HG03103 (cell line): ENCODE measurements at regions not wholly inside any gene's neighbourhood (a gene's known extent, or its start where the extent isn't known, plus 50 kb on each side); places are given as distances from the start of the nearest gene placed in this dataset.

Source experiments
- ATAC-seq: cut with Tn5 transposase; IDR thresholded peaks from one replicate; pipeline ENCODE4 v1.9.1; 2021; ENCODE audit warnings: low read depth; ENCODE audit not compliant: unreplicated experiment

GRCh38 chr11:45089251-45089650 lies 57.2 kb upstream of the PRDM11 start:
- no peak for ATAC-seq

DNA sequence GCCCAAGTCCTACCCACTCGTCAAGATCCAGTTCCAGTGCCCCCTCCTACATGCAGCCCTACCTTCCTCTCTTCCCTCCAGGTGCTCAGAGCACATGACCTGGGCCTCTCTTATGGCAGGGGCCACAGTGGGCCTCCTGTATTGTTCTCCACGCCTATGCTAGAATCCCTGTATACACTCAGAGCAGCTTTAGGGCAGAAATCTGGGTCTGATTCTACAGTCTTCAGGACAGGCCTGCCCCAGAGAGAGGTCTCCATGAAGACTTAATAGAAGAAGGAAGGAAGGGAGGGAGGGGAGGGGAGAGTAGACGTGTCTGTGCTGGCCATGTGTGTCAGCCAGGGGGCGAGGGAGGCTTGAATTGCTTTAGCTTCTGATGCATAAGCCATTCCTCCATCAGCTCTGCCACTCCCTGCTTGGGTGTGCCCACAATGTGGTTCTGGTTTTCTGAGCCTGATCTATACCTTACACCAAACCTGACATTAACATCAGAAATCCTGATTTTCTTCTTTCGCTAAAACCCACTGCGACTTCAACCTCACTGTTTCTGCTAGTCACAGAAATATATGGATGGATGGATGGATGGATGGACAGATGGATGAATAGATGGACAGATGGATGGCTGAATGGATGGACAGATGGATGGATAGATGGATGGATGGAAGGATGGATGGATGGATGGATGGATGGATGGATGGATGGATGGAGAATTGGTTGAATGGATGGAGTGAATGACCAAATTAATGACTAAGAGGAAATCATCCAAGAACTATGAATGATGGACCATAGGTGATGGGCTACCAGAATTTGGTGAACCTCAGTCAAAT lies 56.6 kb upstream of the PRDM11 start:
- no peak for ATAC-seq

- no peak for ATAC-seq
Measured at GRCh38 chr11:45090607-45091006, 55.8 kb upstream of the PRDM11 start.

DNA sequence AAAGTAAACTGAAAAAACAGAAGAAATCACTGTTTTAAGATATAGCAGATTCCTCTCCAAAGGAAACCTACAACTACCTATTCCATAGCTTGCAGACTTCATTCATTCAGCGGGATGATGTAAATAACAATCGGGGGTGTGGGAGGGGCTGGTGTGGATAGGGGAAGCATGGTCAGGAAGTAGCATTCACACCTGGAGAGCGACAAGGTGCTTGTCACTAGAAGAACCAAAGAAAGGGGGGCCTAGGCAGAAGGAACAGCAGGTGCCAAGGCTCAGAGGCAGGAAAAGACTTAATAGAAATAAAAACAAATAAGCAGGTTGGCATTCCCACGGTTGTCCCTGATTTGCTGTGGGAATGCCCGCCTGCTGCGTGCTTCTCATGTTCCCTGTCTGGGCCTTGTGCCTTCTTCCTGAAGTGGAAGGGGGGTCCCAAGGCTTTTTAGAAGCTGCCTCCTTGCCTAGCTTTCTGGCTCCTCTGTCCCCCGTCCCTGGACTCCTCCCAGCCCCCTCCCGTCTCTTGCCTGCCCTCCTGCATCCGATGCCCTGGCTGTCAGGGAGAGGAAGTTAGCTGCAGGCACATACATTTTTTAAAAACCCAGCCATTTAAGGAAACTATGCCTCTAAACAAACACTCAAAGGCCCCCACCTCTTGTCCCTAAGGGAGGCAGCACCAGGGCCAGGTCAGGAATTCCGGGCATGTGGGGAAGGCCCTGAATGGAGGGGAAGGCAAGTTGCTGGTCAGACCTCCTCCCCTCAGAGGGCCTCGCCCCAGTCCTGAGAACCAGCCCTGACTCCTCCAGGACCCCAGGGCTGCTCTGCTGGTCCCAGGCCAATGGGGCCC lies 54.7 kb upstream of the PRDM11 start:
- ATAC-seq: no peak

DNA sequence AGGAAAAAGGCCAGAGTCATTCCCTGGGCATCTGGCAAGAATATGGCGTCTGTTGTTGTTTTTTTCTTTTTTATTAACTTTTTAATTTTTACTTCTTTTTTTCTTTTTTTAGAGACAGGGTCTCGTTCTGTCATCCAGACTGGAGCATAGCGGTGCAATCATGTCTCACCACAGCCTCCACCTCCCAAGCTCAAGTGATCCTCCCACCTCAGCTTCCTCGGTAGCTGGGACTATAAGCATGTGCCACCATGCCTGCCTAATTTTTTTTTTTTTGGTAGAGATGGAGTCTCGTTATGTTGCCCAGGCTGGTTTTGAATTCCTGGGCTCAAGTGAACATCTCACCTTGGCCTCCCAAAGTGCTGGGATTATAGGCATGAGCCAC lies 54.0 kb upstream of the PRDM11 start:
- ATAC-seq: no peak

DNA sequence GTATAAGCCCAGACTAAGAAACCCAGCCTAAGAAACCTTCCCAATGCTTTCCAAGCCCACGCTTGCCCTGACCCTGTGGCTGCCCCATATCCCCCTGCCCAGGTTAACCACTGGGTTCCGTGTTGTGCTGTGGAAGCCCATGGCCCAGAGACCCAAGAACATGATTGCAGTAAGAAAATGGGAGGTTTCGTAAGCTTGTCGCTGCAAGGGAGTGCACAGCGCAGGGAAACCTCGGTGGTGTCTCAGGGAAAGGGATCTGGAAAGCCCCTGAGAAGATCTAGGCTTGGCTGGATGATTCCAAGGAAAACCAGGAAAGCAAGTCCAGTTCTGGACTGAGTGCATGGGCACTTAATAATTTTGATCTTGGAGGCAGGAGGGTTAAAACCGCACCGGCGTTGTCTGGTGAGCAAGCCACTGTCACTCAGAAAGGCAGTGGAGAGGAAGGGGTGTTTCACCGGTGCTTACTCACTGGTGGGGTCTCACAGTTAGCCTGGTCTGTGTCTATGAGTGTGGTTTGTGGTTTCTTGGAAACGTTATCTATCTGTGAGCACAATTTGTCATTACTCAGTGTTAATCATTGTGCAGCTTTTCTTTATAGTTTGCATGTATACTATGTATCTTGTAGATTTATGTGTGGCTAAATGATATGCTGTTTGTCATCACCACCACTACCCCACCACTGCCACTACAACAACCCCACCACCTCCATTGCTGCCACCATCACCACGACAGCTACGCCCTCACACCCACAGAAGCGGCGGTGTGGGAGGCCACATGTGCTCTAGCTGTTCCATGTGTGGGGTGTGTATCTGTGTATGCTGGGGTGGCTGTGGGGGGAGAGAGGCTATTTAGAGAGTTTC lies 53.3 kb upstream of the PRDM11 start:
- no peak for ATAC-seq

GRCh38 chr11:45093761-45094455 lies 52.5 kb upstream of the PRDM11 start:
- ATAC-seq: no peak

DNA sequence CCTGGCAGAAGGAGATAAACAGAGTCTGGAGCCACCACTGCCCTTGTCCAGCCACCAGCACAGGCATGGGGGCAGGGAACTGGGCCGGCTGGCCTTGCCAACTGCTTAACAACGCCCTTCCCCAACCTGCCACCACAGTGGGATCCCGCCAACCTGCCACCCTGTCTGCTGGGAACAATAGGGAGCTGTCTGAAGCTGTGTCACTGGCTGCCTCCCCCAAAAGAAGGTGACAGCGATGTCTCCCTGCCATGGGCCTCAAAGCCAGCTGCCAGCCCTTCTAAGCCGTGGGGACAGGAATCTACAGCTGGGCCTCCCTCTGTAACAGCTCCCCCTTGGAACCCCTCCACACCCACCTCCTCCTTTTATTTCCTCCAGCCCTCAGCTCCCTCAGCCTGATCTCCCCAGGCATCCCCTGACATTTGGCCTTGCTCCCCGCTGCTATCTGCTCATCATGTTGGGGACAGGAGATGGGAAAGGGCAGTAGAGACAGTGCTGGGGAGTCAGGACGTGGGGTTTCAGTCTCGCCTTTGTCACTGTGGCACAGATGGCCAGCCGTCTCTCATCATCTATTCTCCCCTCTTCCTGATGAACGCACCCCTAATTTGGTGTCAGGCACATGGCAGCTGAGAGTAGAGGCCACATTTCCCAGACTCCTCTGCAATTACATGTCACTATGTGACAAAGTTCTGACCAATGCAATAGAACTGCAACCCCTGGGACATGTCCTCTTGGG lies 51.3 kb upstream of the PRDM11 start:
- ATAC-seq: no peak

- no peak for ATAC-seq
Measured at GRCh38 chr11:45095691-45096010, 50.8 kb upstream of the PRDM11 start.

DNA sequence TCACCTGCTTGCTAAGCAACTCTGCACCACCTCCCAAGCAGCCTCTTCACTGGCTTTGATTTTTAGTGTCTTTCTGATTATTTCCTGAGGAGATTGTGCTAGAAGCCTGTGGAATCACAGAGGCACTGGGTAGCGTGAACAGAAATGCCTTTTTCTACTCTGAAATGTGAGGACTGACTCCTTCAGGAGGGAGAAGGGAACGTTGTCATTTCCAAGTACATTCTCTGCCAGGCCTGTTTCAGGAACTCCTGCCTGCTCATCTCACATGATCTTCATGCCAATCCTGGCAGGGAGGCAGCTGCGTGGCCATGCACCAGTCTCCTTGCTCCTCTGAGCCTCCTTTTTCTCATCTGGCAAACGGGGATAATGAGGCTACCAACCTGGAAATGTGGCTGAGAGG lies 49.8 kb upstream of the PRDM11 start:
- no peak for ATAC-seq
